ENCODE measurements at regions not wholly inside any gene's neighbourhood (a gene's known extent, or its start where the extent isn't known, plus 50 kb on each side); places are given as distances from the start of the nearest gene placed in this dataset.

DNA sequence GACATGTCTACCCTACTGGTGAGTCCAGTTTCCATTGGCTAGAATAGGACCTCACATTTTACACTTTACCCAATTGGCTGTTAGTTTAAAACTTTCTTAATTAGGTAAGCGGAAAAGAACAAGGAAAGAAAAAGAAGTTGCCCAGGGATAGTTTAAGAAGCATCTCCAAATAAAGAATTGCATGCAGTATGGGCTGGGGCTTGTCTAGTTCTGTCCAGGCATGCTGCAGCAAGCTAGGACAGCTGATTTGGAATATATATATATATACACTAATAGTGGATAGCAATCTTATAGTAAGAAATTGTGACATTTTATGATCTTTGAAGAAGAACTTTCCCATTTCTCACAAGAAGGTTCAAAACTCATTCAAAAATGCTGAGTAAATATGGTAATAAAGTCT lies 90.0 kb upstream of the ERBB4 start:
- TF ChIP-seq, protein P1, sequence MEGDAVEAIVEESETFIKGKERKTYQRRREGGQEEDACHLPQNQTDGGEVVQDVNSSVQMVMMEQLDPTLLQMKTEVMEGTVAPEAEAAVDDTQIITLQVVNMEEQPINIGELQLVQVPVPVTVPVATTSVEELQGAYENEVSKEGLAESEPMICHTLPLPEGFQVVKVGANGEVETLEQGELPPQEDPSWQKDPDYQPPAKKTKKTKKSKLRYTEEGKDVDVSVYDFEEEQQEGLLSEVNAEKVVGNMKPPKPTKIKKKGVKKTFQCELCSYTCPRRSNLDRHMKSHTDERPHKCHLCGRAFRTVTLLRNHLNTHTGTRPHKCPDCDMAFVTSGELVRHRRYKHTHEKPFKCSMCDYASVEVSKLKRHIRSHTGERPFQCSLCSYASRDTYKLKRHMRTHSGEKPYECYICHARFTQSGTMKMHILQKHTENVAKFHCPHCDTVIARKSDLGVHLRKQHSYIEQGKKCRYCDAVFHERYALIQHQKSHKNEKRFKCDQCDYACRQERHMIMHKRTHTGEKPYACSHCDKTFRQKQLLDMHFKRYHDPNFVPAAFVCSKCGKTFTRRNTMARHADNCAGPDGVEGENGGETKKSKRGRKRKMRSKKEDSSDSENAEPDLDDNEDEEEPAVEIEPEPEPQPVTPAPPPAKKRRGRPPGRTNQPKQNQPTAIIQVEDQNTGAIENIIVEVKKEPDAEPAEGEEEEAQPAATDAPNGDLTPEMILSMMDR (IDR thresholded peaks at IDR 0.05): no peak

DNA sequence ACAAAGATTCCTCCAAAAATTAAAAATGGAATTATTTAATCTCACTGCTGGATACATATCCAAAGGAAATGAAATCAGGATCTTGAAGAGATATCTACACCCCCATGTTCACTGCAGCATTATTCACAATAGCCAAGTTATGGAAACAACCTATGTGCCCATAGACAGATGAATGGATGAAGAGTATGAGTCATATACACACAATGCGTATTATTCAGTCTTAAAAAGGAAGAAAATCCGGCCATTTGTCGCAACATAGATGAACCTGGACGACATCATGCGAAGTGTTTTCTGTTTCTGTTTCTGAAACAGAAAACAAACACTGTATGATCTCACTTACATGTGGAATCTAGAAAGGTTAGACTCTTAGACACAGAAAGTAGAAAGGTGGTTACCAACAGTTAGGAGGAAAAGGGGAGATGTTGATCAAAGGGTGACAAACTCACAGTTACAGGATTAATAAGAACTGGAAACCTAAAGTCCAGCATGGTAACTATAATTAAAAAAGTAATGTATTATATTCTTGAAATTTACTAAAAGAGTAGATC lies 87.8 kb upstream of the ERBB4 start:
- TF ChIP-seq, protein P1 (IDR thresholded peaks at IDR 0.05): no peak

- TF ChIP-seq, protein P1 (IDR thresholded peaks at IDR 0.05): no peak
These were observed 81.4 kb upstream of the ERBB4 start for GRCh38 chr2:212619954-212620353.

- TF ChIP-seq, protein P1 (IDR thresholded peaks at IDR 0.05): no peak
These were observed 80.0 kb upstream of the ERBB4 start for GRCh38 chr2:212618636-212619035.

GRCh38 chr2:212610872-212611425 lies 72.3 kb upstream of the ERBB4 start:
- TF ChIP-seq, protein P1 (IDR thresholded peaks at IDR 0.05): no peak

DNA sequence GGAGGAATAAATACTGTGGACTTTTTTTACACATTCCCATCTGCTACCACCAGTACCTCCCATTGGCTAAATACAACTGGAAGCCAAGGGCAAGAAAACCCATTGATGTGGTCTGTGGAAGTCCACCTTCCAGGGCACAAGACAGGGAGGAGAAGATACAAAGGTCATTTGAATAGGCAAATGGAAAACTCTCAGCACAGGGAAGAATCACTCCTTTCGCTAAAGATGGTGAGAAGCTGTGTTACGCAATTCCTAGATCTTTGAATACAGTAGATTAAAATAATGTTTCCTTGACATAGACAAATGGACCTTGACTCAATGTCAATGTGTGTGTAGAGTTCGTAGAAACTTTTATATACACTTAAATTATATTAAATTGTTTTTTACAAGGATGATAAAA lies 70.9 kb upstream of the ERBB4 start:
- TF ChIP-seq, protein P1 (IDR thresholded peaks at IDR 0.05): no peak

GRCh38 chr2:212607080-212607479 lies 68.5 kb upstream of the ERBB4 start:
- TF ChIP-seq, protein P1 (IDR thresholded peaks at IDR 0.05): no peak

DNA sequence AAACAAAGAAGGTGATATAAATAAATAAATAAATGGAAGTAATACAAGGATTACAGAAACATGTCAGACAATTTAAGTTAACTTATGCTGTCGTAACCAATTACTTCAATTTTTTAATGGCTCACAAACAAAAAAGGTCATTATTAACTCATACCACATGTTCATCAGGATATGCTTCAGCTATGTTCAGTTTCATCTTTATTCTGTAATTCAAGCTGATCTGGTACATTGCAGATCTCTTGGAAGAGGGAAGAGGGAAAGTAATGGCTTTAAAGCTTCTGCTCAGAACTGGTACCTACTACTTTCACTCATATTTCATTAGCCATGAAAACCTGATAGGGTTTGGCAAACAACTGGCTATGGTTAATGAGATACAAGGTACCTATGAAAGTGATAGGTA lies 67.6 kb upstream of the ERBB4 start:
- TF ChIP-seq, protein P1 (IDR thresholded peaks at IDR 0.05): no peak

Measured in LNCAP (cell line).